GM19455 (cell line): ENCODE measurements at regions not wholly inside any gene's neighbourhood (a gene's known extent, or its start where the extent isn't known, plus 50 kb on each side); places are given as distances from the start of the nearest gene placed in this dataset.
"Not testable (repeated sequence)": the region's sequence is repeated elsewhere in the genome, so short reads cannot be mapped to it uniquely, and the experiment has no call there.

Experiments used
- ATAC-seq: cut with Tn5 transposase; IDR thresholded peaks from one replicate; pipeline ENCODE4 v1.9.1; 2021; ENCODE audit not compliant: unreplicated experiment

- not testable (repeated sequence) for ATAC-seq
Measured at GRCh38 chr9:7626571-7627029, 173.0 kb downstream of the DMAC1 start.

GRCh38 chr9:7622481-7622880 lies 177.1 kb downstream of the DMAC1 start:
- no peak for ATAC-seq

GRCh38 chr9:7615344-7615743 lies 184.2 kb downstream of the DMAC1 start:
- ATAC-seq, result no peak

GRCh38 chr9:7613931-7614330 lies 185.6 kb downstream of the DMAC1 start:
- no peak for ATAC-seq

GRCh38 chr9:7608261-7608660 lies 191.3 kb downstream of the DMAC1 start:
- no peak for ATAC-seq

GRCh38 chr9:7607421-7607820 lies 192.2 kb downstream of the DMAC1 start:
- no peak for ATAC-seq

- no peak for ATAC-seq
Measured at GRCh38 chr9:7606591-7606990, 193.0 kb downstream of the DMAC1 start.

- ATAC-seq, result no peak
Measured at GRCh38 chr9:7601739-7602138, 197.8 kb downstream of the DMAC1 start.

GRCh38 chr9:7597716-7598115 lies 201.9 kb downstream of the DMAC1 start:
- no peak for ATAC-seq

- ATAC-seq, result no peak
Measured at GRCh38 chr9:7592321-7593316, 207.0 kb downstream of the DMAC1 start.

- no peak for ATAC-seq
Measured at GRCh38 chr9:7591501-7591900, 208.1 kb downstream of the DMAC1 start.

GRCh38 chr9:7580568-7580967 lies 219.0 kb downstream of the DMAC1 start:
- no peak for ATAC-seq

GRCh38 chr9:7579351-7579750 lies 220.2 kb downstream of the DMAC1 start:
- ATAC-seq, result no peak

- no peak for ATAC-seq
Measured at GRCh38 chr9:7578951-7579350, 220.6 kb downstream of the DMAC1 start.

- ATAC-seq, result peak; percentile 75
Measured at GRCh38 chr9:7570107-7570720, 229.4 kb downstream of the DMAC1 start.

- ATAC-seq, result no peak
Measured at GRCh38 chr9:7567687-7568086, 231.9 kb downstream of the DMAC1 start.

GRCh38 chr9:7561527-7562080 lies 238.0 kb downstream of the DMAC1 start:
- no peak for ATAC-seq

GRCh38 chr9:7560669-7561305 lies 238.8 kb downstream of the DMAC1 start:
- no peak for ATAC-seq

GRCh38 chr9:7554699-7555098 lies 244.9 kb downstream of the DMAC1 start:
- ATAC-seq, result no peak

- not testable (repeated sequence) for ATAC-seq
Measured at GRCh38 chr9:7552706-7553105, 246.9 kb downstream of the DMAC1 start.

- no peak for ATAC-seq
Measured at GRCh38 chr9:7549249-7549648, 250.3 kb downstream of the DMAC1 start.
